Panc1 (cell line): ENCODE measurements at regions not wholly inside any gene's neighbourhood (a gene's known extent, or its start where the extent isn't known, plus 50 kb on each side); places are given as distances from the start of the nearest gene placed in this dataset.

ENCODE experiments used
- SIN3A ChIP-seq: IDR thresholded peaks from 2 replicates; pipeline ENCODE4 v1.6.1; 2012; ENCODE audit warnings: low read depth, mild to moderate bottlenecking, low read length, moderate library complexity, borderline replicate concordance; ENCODE audit not compliant: insufficient read depth
- TF ChIP-seq, protein P1 (sequence below): fragments of 450-650 bp; IDR thresholded peaks from 2 replicates; pipeline ENCODE4 v1.5.1; 2017; ENCODE audit warnings: mild to moderate bottlenecking
- TF ChIP-seq, protein P2 (sequence below), 2 experiments: IDR thresholded peaks; 2 replicates each; pipeline ENCODE4 v1.6.1; 2011 to 2012; ENCODE audit warnings: low read depth in 2 of 2, control low read depth in 1 of 2, low read length in 1 of 2, mild to moderate bottlenecking in 1 of 2, moderate library complexity in 1 of 2; ENCODE audit not compliant: insufficient read depth in 1 of 2

DNA sequence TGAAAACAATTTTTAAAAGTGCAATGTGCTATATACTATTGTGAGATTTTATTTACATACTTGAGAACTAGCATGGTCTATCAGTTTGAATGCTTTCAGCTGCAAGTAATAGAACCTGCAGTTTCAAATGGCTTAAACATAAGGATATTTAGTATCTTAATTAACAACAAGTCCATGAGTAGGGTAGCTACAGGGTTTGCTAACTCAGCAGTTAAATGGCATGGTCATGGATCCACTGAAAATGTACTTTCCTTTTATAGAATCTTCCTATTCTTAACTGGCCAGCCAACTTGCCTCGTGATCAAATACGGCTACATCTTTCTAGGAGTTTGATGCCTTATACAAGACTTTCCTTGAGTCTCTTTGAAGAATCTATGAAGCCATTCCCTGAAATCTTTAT is 452.8 kb upstream of the SEMA6A start:
- TF ChIP-seq, protein P1, sequence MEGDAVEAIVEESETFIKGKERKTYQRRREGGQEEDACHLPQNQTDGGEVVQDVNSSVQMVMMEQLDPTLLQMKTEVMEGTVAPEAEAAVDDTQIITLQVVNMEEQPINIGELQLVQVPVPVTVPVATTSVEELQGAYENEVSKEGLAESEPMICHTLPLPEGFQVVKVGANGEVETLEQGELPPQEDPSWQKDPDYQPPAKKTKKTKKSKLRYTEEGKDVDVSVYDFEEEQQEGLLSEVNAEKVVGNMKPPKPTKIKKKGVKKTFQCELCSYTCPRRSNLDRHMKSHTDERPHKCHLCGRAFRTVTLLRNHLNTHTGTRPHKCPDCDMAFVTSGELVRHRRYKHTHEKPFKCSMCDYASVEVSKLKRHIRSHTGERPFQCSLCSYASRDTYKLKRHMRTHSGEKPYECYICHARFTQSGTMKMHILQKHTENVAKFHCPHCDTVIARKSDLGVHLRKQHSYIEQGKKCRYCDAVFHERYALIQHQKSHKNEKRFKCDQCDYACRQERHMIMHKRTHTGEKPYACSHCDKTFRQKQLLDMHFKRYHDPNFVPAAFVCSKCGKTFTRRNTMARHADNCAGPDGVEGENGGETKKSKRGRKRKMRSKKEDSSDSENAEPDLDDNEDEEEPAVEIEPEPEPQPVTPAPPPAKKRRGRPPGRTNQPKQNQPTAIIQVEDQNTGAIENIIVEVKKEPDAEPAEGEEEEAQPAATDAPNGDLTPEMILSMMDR: no peak
- no peak for TF ChIP-seq SIN3A
- TF ChIP-seq, protein P2, sequence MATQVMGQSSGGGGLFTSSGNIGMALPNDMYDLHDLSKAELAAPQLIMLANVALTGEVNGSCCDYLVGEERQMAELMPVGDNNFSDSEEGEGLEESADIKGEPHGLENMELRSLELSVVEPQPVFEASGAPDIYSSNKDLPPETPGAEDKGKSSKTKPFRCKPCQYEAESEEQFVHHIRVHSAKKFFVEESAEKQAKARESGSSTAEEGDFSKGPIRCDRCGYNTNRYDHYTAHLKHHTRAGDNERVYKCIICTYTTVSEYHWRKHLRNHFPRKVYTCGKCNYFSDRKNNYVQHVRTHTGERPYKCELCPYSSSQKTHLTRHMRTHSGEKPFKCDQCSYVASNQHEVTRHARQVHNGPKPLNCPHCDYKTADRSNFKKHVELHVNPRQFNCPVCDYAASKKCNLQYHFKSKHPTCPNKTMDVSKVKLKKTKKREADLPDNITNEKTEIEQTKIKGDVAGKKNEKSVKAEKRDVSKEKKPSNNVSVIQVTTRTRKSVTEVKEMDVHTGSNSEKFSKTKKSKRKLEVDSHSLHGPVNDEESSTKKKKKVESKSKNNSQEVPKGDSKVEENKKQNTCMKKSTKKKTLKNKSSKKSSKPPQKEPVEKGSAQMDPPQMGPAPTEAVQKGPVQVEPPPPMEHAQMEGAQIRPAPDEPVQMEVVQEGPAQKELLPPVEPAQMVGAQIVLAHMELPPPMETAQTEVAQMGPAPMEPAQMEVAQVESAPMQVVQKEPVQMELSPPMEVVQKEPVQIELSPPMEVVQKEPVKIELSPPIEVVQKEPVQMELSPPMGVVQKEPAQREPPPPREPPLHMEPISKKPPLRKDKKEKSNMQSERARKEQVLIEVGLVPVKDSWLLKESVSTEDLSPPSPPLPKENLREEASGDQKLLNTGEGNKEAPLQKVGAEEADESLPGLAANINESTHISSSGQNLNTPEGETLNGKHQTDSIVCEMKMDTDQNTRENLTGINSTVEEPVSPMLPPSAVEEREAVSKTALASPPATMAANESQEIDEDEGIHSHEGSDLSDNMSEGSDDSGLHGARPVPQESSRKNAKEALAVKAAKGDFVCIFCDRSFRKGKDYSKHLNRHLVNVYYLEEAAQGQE (IDR thresholded peaks at IDR 0.05; ENCODE audit: insufficient read depth in 1 of 2, low read depth in 2 of 2, low read length in 1 of 2): no peak
